ENCODE measurements at regions not wholly inside any gene's neighbourhood (a gene's known extent, or its start where the extent isn't known, plus 50 kb on each side); places are given as distances from the start of the nearest gene placed in this dataset.
"Not testable (repeated sequence)": the region's sequence is repeated elsewhere in the genome, so short reads cannot be mapped to it uniquely, and the experiment has no call there.

DNA sequence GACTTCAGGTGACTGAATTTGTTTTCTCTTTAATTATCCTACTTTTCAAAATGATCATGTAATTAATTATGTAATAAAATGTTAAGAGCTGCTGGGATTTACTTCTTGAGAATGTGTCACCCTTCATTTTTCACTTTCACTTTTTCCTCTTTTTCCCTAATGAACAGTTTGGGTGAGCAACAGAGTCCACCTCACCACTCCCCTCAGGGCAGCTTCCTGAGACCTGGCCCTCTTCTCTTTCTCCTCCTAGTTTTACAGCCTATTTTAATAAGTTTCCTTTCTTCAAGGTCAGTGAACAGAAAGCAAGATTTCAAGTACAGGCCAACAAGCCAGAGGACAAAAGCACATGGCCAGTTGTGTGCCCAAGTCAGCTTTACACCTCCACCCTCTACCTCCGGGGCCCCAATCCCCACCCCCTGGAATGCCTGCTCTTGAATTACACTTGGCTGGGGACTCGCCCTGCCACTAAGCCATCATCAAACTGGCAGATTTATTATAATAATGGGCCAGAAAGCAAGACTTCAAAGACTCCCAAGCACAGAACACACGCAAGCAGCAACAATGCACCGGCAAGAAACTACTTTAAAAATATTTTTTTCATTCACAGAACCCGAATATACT is 143.1 kb upstream of the VOPP1 start:
- H3K27me3 ChIP-seq (replicated peaks in 1 of 7); H3K4me1 ChIP-seq; H3K4me3 ChIP-seq; H3K27ac ChIP-seq; H3K9me3 ChIP-seq; H3K36me3 ChIP-seq; intact Hi-C loops (cut with DNase I; ENCODE audit: low total_unique reads); DNase-seq: not testable (repeated sequence)
- 63 to 81% (median 70%) methylated on average over 4 to 5 of the region's 5 CpGs for WGBS, 5 donors

DNA sequence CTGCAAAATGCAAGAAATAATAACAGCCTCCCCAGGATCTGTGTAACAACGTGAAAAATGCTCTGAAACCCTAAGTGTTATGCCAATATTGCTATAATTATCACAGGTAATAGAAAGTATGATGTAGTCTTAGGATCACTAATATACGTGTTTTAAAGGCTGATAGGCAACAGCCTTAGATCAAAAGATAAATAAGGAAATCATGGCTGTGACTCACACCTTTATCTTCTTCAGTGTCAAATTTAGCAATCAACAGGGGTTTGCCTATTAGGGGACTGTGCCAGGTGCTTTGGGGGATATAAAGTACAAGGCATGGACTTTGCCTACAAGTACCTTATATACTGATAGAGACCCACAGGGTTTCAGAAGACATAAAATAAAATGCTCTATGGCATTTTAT is 142.1 kb upstream of the VOPP1 start:
- H3K36me3 ChIP-seq; H3K27me3 ChIP-seq (replicated peaks in 1 of 7); DNase-seq; intact Hi-C loops (cut with DNase I; ENCODE audit: low total_unique reads); H3K9me3 ChIP-seq; H3K27ac ChIP-seq; H3K4me1 ChIP-seq; H3K4me3 ChIP-seq: not testable (repeated sequence)
- 51 to 71% (median 59%) methylated on average over 2 of the region's 2 CpGs for WGBS, 5 donors

DNA sequence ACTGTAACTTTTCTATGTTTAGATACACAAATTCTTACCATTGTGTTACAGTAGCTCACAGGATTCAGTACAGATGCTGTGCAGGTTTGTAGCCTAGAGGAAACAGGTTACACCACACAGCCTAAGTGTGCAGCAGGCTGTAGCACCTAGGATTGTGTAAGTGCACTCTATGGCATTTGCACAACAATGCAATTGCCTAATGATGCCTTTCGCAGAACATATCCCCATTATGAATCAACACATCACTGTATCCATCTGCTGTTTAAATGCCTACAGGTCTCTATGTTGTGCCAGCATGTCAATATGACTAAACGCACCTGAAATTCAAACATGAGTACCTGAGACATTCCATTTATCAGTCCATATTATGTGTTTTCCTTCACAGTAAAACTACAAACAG is 138.0 kb upstream of the VOPP1 start:
- H3K27me3 ChIP-seq (replicated peaks in 1 of 7); H3K4me1 ChIP-seq; intact Hi-C loops (cut with DNase I; ENCODE audit: low total_unique reads); H3K27ac ChIP-seq; DNase-seq; H3K9me3 ChIP-seq; H3K36me3 ChIP-seq; H3K4me3 ChIP-seq: not testable (repeated sequence)
- WGBS, 5 donors: 58 to 92% (median 73%) methylated on average over 2 of the region's 2 CpGs

DNA sequence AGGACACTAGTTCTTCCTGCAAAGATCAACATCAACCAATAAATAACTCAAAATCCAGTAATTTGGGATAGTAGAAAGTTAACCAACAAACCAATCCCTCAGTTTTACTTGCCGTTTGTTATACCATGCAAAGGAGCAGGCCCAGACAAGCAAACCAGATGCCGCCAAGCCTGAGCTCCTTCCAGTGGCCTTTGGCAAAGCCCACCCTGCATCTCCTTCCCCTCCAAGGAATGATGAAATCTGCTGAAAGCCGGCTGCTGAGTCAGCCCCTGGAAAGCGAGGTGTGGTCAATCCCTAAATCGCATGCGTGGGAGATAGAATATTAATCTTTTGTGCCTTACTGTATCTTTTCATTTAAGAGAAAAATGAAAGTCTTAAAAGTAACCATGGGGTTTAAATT is 135.7 kb upstream of the VOPP1 start:
- H3K9me3 ChIP-seq; H3K4me3 ChIP-seq; H3K4me1 ChIP-seq; H3K27me3 ChIP-seq (replicated peaks in 1 of 7); intact Hi-C loops (cut with DNase I; ENCODE audit: low total_unique reads); DNase-seq; H3K36me3 ChIP-seq; H3K27ac ChIP-seq: not testable (repeated sequence)
- WGBS, 5 donors: 86 to 92% (median 90%) methylated on average over 6 of the region's 6 CpGs

DNA sequence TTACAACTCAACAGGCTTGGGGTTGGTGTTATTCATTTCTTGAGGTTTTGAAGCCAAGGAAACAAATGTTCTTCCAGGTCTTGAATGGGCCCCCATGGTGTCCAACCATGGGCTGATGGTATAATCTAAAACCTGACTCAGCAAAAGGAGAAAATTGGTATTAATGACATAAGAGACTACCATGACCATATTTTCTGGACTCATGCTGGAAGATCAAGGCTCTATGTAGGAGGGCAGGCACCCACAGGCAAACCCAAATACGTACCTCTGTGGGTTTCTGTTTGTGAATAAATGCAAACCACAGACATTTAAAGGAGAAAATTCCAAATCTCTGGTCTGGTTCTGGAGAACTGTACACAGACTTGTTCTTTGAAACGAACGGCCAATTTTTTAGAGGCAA is 135.1 kb upstream of the VOPP1 start:
- intact Hi-C loops (cut with DNase I; ENCODE audit: low total_unique reads); H3K27ac ChIP-seq; H3K4me1 ChIP-seq; H3K27me3 ChIP-seq (replicated peaks in 1 of 7); DNase-seq; H3K4me3 ChIP-seq; H3K9me3 ChIP-seq; H3K36me3 ChIP-seq: not testable (repeated sequence)
- 60 to 85% (median 80%) methylated on average over 1 to 3 of the region's 3 CpGs for WGBS, 5 donors

DNA sequence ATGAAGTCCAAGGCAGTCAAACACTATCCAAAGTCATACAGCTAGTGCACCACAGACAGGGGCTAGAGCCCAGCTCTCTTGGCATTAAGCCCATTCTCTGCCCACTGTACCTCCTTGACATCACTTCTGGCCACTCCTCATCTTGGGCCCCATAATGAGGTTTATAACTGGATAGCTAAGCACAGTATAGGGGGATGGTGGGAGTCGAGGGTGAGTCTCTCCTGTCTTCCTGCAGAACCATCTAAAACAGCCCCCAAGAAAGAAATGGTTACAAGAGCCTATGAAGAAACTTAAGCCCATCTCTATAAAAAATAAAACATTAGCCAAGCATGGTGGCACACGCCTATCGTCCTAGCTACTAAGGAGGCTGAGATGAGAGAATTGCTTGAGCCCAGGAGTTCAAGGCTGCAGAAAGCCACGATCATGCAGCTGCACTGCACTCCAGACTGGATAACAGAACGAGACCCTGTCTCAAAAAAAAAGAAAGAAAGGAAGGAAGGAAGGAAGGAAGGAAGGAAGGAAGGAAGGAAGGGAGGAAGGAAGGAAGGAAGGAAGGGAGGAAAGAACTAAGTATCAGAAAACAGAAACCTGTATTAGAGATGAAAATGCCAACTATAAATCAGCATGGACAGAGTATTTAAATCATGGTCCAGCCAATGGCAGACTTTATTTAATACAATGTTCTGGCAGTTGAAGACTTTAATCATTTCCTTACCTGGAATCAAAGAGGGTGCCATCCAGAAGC is 134.3 kb upstream of the VOPP1 start:
- H3K27ac ChIP-seq; H3K4me3 ChIP-seq; H3K36me3 ChIP-seq; DNase-seq; H3K4me1 ChIP-seq; H3K9me3 ChIP-seq; intact Hi-C loops (cut with DNase I; ENCODE audit: low total_unique reads); H3K27me3 ChIP-seq (replicated peaks in 1 of 7): not testable (repeated sequence)
- 49 to 75% (median 64%) methylated on average over 3 to 5 of the region's 5 CpGs for WGBS, 5 donors

DNA sequence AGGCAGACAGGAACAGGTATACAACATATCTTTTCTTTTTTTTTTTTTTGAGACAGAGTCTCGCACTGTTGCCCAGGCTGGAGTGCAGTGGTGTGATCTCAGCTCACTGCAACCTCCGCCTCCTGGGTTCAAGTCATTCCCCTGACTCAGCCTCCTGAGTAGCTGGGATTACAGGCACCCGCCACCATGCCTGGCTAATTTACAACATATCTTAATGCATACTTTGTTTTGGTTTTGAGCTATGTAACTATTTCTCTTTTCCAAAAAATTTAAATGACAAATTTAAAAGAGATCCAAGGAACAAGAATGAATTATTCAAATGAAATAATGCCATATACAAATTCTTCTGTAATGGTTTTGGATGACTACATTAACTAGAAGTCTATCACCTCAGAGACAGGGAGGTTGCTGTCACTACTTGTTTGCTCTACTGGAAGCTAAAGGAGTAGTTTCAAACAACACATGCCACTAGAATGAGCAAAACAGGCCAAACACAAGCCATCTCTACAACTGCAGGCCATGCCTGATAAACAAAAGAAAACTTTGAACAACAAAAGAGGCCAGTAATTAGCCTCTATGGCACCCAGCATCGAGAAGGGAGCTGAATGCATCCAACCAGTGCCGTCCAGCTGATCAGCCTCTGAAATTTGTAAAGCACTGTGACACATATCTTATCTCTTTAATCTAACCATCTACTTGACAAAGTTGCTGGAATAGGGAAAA is 133.6 kb upstream of the VOPP1 start:
- 80 to 95% (median 92%) methylated on average over 5 of the region's 5 CpGs for WGBS, 5 donors
- intact Hi-C loops (cut with DNase I; ENCODE audit: low total_unique reads): not testable (repeated sequence)

DNA sequence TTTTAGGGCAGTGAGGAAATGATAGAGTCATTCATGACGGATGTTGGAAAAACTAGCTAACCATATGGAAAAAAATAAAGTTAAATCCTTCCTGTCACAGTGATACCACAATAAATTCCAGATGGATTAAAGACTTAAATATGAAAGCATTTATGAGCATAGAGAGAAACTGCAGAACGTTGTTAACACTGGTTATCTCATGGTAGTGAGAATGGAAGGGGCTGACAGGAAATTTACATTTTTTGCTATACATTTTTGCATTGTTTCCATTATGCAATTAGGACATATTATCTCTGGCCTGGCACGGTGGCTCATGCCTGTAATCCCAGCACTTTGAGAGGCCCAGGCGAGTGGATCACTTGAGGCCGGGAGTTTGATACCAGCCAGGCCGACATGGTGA is 130.5 kb upstream of the VOPP1 start:
- H3K4me3 ChIP-seq; H3K9me3 ChIP-seq; H3K27ac ChIP-seq; DNase-seq; H3K36me3 ChIP-seq; H3K4me1 ChIP-seq; intact Hi-C loops (cut with DNase I; ENCODE audit: low total_unique reads); H3K27me3 ChIP-seq (replicated peaks in 1 of 7): not testable (repeated sequence)
- WGBS, 5 donors: 75 to 86% (median 80%) methylated on average over 6 of the region's 6 CpGs

More for the DNA sequence above, 133.6 kb upstream of the VOPP1 start:
- H3K4me3 ChIP-seq; H3K9me3 ChIP-seq; H3K36me3 ChIP-seq; H3K4me1 ChIP-seq; DNase-seq; H3K27ac ChIP-seq; H3K27me3 ChIP-seq (replicated peaks in 1 of 7): not testable (repeated sequence)

DNA sequence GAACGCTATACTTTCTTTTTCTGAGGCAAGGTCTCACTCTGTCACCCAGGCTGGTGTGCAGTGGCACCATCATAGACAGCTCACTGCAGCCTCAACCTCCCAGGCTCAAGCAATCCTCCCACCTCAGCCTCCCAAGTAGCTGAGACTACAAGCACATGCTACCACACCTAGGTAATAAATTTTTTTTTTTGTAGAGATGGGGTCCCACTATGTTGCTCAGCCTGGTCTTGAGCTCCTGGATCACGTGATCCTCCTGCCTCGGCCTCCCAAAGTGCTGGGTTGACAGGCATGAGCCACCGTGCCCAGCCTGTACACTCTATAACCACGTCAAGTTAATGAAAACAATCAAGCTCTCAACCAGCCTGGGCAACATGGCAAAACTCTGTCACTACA is 127.1 kb upstream of the VOPP1 start:
- H3K27ac ChIP-seq; intact Hi-C loops (cut with DNase I; ENCODE audit: low total_unique reads); H3K9me3 ChIP-seq; DNase-seq; H3K36me3 ChIP-seq; H3K27me3 ChIP-seq (replicated peaks in 1 of 7); H3K4me1 ChIP-seq; H3K4me3 ChIP-seq: not testable (repeated sequence)
- 59 to 81% (median 69%) methylated on average over 4 to 5 of the region's 5 CpGs for WGBS, 5 donors

DNA sequence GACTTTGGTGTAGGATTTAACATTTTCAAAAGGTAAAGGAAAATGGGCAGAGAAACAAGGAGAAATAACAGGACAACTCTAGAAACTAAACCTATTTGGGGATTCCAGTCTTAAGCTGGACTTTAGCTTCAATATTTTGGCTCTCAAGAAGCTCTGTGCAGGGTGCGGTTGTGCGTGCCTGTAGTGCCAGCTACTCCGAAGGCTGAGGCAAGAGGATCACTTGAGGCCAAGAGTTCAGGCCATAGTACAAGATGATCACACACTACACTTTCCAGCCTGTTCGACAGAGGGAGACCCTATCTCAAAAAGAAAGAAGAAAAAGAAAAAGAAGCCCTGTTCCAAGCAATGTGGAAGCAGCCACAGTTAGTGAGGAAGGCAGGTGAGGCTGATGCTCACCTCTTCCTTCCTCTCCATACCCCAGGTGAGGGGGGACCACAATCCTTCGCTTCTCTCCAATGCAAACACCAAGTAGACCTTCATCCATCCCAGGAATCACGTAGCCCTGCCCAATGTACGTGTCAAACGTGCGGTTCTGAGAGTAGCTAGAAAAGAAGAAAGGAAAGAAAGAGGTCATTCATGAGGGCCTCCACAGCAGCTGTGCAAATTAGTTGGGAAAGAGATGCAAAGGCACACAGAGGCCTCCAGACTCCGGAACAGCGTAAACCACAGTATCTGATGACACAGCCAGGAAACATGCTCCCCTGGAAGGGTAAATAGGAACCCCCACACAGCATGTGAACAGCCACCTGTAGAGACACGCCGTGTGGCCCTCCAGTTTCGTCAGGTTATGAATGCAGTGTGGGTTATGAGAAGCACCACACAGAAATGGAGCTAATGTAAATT is 126.5 kb upstream of the VOPP1 start:
- H3K36me3 ChIP-seq; H3K27me3 ChIP-seq (replicated peaks in 1 of 7); H3K9me3 ChIP-seq; H3K27ac ChIP-seq; H3K4me1 ChIP-seq; H3K4me3 ChIP-seq; DNase-seq; intact Hi-C loops (cut with DNase I; ENCODE audit: low total_unique reads): not testable (repeated sequence)
- WGBS, 5 donors: 37 to 66% (median 48%) methylated on average over 14 of the region's 14 CpGs
